ENCODE measurements at regions not wholly inside any gene's neighbourhood (a gene's known extent, or its start where the extent isn't known, plus 50 kb on each side); places are given as distances from the start of the nearest gene placed in this dataset.

GRCh38 chr6:135638108-135638507 is 140.6 kb upstream of the AHI1 start:
- TF ChIP-seq CTCF (IDR thresholded peaks at IDR 0.05) (no peak), POLR2A (IDR thresholded peaks at IDR 0.05) (no peak)

Data from thyroid gland (tissue), 4 donors.